A549 (cell line): ENCODE measurements at regions not wholly inside any gene's neighbourhood (a gene's known extent, or its start where the extent isn't known, plus 50 kb on each side); places are given as distances from the start of the nearest gene placed in this dataset.

Source experiments
- ATAC-seq, 2 experiments: fragments of 200-7000 bp in 1 of 2; fragments of >200 bp in 1 of 2; cut with Nextera tagmentation in 1 of 2; cut with Tn5 transposase in 1 of 2; 3 replicates each; pipeline versions ENCODE4 v1.8.0 to v1.9.1; 2018 to 2020; ENCODE audit warnings: mild to moderate bottlenecking in 1 of 2, moderate library complexity in 1 of 2
- CTCF ChIA-PET: fragments of 300-600 bp; sonication (Branson Sonifier 250); formaldehyde crosslinking; extraction: SDS; loops from one replicate; lab custom pipeline; 2021; ENCODE audit warnings: antibody characterized with exemption, inconsistent platforms; lab: Yijun Ruan, JAX
- POLR2A ChIA-PET: fragments of 350-600 bp; formaldehyde crosslinking; extraction: SDS; loops from one replicate; lab custom pipeline; 2021; ENCODE audit warnings: antibody characterized with exemption, inconsistent platforms; lab: Yijun Ruan, JAX
- DNase-seq, 2 experiments: peaks; one replicate each; pipeline versions ENCODE4 v3.0.0 to v3.0.0-alpha.2; 2011 to 2016; ENCODE audit warnings: low read depth in 1 of 2, low spot score in 1 of 2
- FAIRE-seq: peaks from 2 replicates; lab custom pipeline; 2011; peaks lifted over from hg19 to GRCh38; lab: Jason Lieb, UNC
- H3K27ac ChIP-seq, 2 experiments: fragments of >200 bp; sonication (Bioruptor Twin); formaldehyde crosslinking; 3 replicates each; pipeline ENCODE4 v1.5.1; 2016 to 2017
- H3K4me1 ChIP-seq: fragments of >200 bp; sonication (Bioruptor Twin); formaldehyde crosslinking; 3 replicates; pipeline ENCODE4 v1.6.1; 2016
- H3K4me2 ChIP-seq: fragments of >200 bp; sonication (Bioruptor Twin); formaldehyde crosslinking; 3 replicates; pipeline ENCODE4 v1.6.1; 2016
- H3K4me3 ChIP-seq: fragments of >200 bp; sonication (Bioruptor Twin); formaldehyde crosslinking; 3 replicates; pipeline ENCODE4 v1.5.1; 2016
- H3K9me3 ChIP-seq: fragments of >200 bp; sonication (Bioruptor Twin); formaldehyde crosslinking; 3 replicates; pipeline ENCODE4 v1.6.1; 2016
- ATOH8 ChIP-seq: fragments of 250-450 bp; sonication (Bioruptor Pico); IDR thresholded peaks from 2 replicates; pipeline ENCODE4 v1.5.0; 2020; ENCODE audit warnings: low read depth, mild to moderate bottlenecking, moderate library complexity
- BHLHE40 ChIP-seq: IDR thresholded peaks from 2 replicates; pipeline ENCODE4 v1.6.1; 2012; ENCODE audit warnings: low read depth, low read length, inconsistent platforms
- CBX2 ChIP-seq: fragments of 200-600 bp; sonication (generic); IDR thresholded peaks from 2 replicates; pipeline ENCODE4 v1.6.1; 2016; ENCODE audit warnings: low read depth, mild to moderate bottlenecking, borderline replicate concordance
- CHD4 ChIP-seq: fragments of 200-600 bp; sonication (generic); IDR thresholded peaks from 2 replicates; pipeline ENCODE4 v1.6.1; 2016; ENCODE audit warnings: antibody characterized with exemption, mild to moderate bottlenecking, borderline replicate concordance
- EHMT2 ChIP-seq: fragments of 200-600 bp; sonication (generic); IDR thresholded peaks from 2 replicates; pipeline ENCODE4 v1.6.1; 2016; ENCODE audit warnings: antibody characterized with exemption, low read depth, mild to moderate bottlenecking, moderate library complexity
- ELK1 ChIP-seq: fragments of 150-350 bp; IDR thresholded peaks from 2 replicates; pipeline ENCODE4 v1.6.1; 2014; ENCODE audit warnings: low read depth, mild to moderate bottlenecking, low read length
- FOSB ChIP-seq: fragments of 250-450 bp; sonication (Bioruptor Pico); IDR thresholded peaks from 2 replicates; pipeline ENCODE4 v1.5.0; 2020; ENCODE audit warnings: mild to moderate bottlenecking, moderate library complexity
- FOXS1 ChIP-seq: fragments of 250-450 bp; sonication (Bioruptor Pico); IDR thresholded peaks from 2 replicates; pipeline ENCODE4 v1.5.0; 2020; ENCODE audit warnings: mild to moderate bottlenecking, moderate library complexity
- GATA3 ChIP-seq: IDR thresholded peaks from 2 replicates; pipeline ENCODE4 v1.6.1; 2012; ENCODE audit warnings: borderline replicate concordance
- HOXA7 ChIP-seq: fragments of 250-450 bp; sonication (Bioruptor Pico); IDR thresholded peaks from 2 replicates; pipeline ENCODE4 v1.5.0; 2020; ENCODE audit warnings: mild to moderate bottlenecking, moderate library complexity
- HOXB5 ChIP-seq: fragments of 250-450 bp; sonication (Bioruptor Pico); IDR thresholded peaks from 2 replicates; pipeline ENCODE4 v1.5.0; 2020; ENCODE audit warnings: mild to moderate bottlenecking, moderate library complexity
- MAZ ChIP-seq: fragments of 150-350 bp; IDR thresholded peaks from 2 replicates; pipeline ENCODE4 v1.6.1; 2014; ENCODE audit warnings: antibody characterized with exemption, low read depth, low read length, borderline replicate concordance
- MYC ChIP-seq: IDR thresholded peaks from 2 replicates; pipeline ENCODE4 v1.6.1; 2012; ENCODE audit warnings: mild to moderate bottlenecking, inconsistent platforms, low read length, improper control_type of control experiment, borderline replicate concordance
- NR3C1 ChIP-seq: fragments of >200 bp; sonication (Bioruptor Twin); formaldehyde crosslinking; IDR thresholded peaks from 3 replicates; pipeline ENCODE4 v1.6.1; 2017
- POLR2AphosphoS2 ChIP-seq: conservative IDR thresholded peaks from 2 replicates; pipeline ENCODE4 v1.6.1; 2012; ENCODE audit warnings: low read length, improper control_type of control experiment, inconsistent platforms
- RAD21 ChIP-seq, 2 experiments: fragments of >200 bp in 1 of 2; sonication (Bioruptor Twin) in 1 of 2; formaldehyde crosslinking in 1 of 2; IDR thresholded peaks in 1 of 2; conservative IDR thresholded peaks in 1 of 2; 2 replicates in 1 of 2; 3 replicates in 1 of 2; pipeline ENCODE4 v1.6.1; 2012 to 2018; ENCODE audit warnings: inconsistent platforms in 1 of 2
- REST ChIP-seq: fragments of 200-600 bp; sonication (generic); IDR thresholded peaks from 2 replicates; pipeline ENCODE4 v1.6.1; 2016; ENCODE audit warnings: antibody characterized with exemption, mild to moderate bottlenecking, moderate library complexity
- RNF2 ChIP-seq: fragments of 200-600 bp; sonication (generic); IDR thresholded peaks from 2 replicates; pipeline ENCODE4 v1.6.1; 2016; ENCODE audit warnings: low read depth, mild to moderate bottlenecking, antibody characterized with exemption, moderate library complexity, borderline replicate concordance
- TP53 ChIP-seq: fragments of 250-450 bp; sonication (Bioruptor Pico); IDR thresholded peaks from 2 replicates; pipeline ENCODE4 v1.5.0; 2021; ENCODE audit warnings: mild to moderate bottlenecking, moderate library complexity
- WGBS: methylation state at CpG from one replicate; pipeline ENCODE4 v1.1.6; 2017; ENCODE audit errors: missing lambda C conversion rate; 5-methylcytosine and 5-hydroxymethylcytosine counted together
- TF ChIP-seq, protein P1 (sequence below): fragments of >200 bp; sonication (Bioruptor Twin); formaldehyde crosslinking; IDR thresholded peaks from 3 replicates; pipeline ENCODE4 v1.6.1; 2016
- TF ChIP-seq, protein P2 (sequence below): IDR thresholded peaks from 2 replicates; pipeline ENCODE4 v1.6.1; 2012; ENCODE audit warnings: low read depth, borderline replicate concordance

DNA sequence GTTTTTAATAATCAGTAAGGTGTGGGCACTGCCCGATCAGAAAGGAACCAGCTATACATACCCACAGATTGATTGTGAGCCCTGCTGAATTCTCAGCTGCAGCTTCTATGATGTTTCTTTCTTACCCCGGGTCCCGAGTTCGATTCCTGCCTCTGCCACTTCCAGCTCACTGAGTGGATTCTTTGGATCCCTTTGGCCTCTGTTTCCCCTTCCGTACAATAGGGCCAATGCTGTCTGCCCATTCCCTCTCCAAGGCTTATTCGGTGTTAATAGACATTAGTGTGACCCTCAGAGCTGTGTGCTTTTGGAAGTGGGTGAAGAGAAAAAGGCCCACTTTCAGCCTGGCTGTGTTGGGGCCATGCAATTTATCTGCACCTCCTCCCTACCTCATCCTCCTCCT is 115.8 kb downstream of the IRX5 start (continued):
- TF ChIP-seq ELK1: no peak
- no peak for TF ChIP-seq CHD4
- no peak for TF ChIP-seq CBX2

- H3K4me1 ChIP-seq: no peaks in the 10 kb centered on the region
- H3K27ac ChIP-seq: no peak overlapping the region
- TF ChIP-seq POLR2AphosphoS2: no peak
- H3K4me3 ChIP-seq: no peak overlapping the region
- FAIRE-seq: no peak
- H3K4me2 ChIP-seq: no peak overlapping the region
- ATAC-seq: no peak
- ChIA-PET POLR2A (no interaction called here), CTCF (interaction anchor here (1.9 kb wide), 1 partner anchor 12 kb away, joined by 4 read pairs; no protein-coding TSS in a partner anchor)
- no peak for DNase-seq
- H3K9me3 ChIP-seq: no peaks in the 10 kb centered on the region
- 53% methylated on average over 4 of the region's 4 CpGs for WGBS
Observed at GRCh38 chr16:55046916-55047315, 116.3 kb downstream of the IRX5 start.

- Histone ChIP-seq H3K9me3 (no peaks in the 10 kb centered on the region), H3K4me1 (no peaks in the 10 kb centered on the region), H3K4me2 (no peak overlapping the region), H3K4me3 (no peak overlapping the region), H3K27ac (no peak overlapping the region)
- DNase-seq (no peak), FAIRE-seq (no peak), ATAC-seq (no peak)
- POLR2A ChIA-PET: no interaction called here
- WGBS: 64% methylated on average over 4 of the region's 4 CpGs
- no peak for TF ChIP-seq FOXS1 (CRISPR knock-in tag)
- no peak for TF ChIP-seq HOXB5 (CRISPR knock-in tag)
- no peak for TF ChIP-seq HOXA7 (CRISPR knock-in tag)
- CTCF ChIA-PET: interaction anchor here (1.9 kb wide), 1 partner anchor 12 kb away, joined by 4 read pairs; no protein-coding TSS in a partner anchor
Observed at GRCh38 chr16:55047331-55047730, 116.7 kb downstream of the IRX5 start.

GRCh38 chr16:55047903-55048497 is 117.3 kb downstream of the IRX5 start:
- no peak for DNase-seq

More at GRCh38 chr16:55047903-55048497, 117.3 kb downstream of the IRX5 start:
- H3K4me2 ChIP-seq: no peak overlapping the region
- no peaks in the 10 kb centered on the region for H3K4me1 ChIP-seq
- H3K4me3 ChIP-seq: no peak overlapping the region
- 40% methylated on average over 7 of the region's 8 CpGs for WGBS
- no peaks in the 10 kb centered on the region for H3K9me3 ChIP-seq
- TF ChIP-seq ELK1 (no peak), EHMT2 (no peak), NR3C1 (no peak), TP53 (CRISPR knock-in tag) (no peak), HOXB5 (CRISPR knock-in tag) (no peak), ATOH8 (CRISPR knock-in tag) (no peak), REST (no peak), RNF2 (no peak), MYC (no peak), RAD21 (conservative IDR thresholded peaks at IDR 0.05 in 1 of 2, IDR thresholded peaks at IDR 0.05 in 1 of 2) (no peak), FOSB (CRISPR knock-in tag) (no peak), MAZ (no peak), FOXS1 (CRISPR knock-in tag) (no peak), GATA3 (no peak), BHLHE40 (no peak)
- TF ChIP-seq, protein P1, sequence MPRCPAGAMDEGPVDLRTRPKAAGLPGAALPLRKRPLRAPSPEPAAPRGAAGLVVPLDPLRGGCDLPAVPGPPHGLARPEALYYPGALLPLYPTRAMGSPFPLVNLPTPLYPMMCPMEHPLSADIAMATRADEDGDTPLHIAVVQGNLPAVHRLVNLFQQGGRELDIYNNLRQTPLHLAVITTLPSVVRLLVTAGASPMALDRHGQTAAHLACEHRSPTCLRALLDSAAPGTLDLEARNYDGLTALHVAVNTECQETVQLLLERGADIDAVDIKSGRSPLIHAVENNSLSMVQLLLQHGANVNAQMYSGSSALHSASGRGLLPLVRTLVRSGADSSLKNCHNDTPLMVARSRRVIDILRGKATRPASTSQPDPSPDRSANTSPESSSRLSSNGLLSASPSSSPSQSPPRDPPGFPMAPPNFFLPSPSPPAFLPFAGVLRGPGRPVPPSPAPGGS: no peak
- TF ChIP-seq, protein P2, sequence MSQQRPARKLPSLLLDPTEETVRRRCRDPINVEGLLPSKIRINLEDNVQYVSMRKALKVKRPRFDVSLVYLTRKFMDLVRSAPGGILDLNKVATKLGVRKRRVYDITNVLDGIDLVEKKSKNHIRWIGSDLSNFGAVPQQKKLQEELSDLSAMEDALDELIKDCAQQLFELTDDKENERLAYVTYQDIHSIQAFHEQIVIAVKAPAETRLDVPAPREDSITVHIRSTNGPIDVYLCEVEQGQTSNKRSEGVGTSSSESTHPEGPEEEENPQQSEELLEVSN: no peak
- ATAC-seq (no peak), FAIRE-seq (no peak)
- CTCF ChIA-PET: interaction anchor here (1.8 to 1.9 kb wide), 2 partner anchors 12 to 13 kb away, joined by 4 to 6 read pairs; no protein-coding TSS in a partner anchor
- H3K27ac ChIP-seq: no peak overlapping the region
- POLR2A ChIA-PET: no interaction called here
